Kidney (tissue), 13 donors: ENCODE measurements at regions not wholly inside any gene's neighbourhood (a gene's known extent, or its start where the extent isn't known, plus 50 kb on each side); places are given as distances from the start of the nearest gene placed in this dataset.

Experiments used
- DNase-seq, 5 donors: peaks; one replicate each; pipeline ENCODE4 v3.0.0-alpha.2; 2013 to 2020
- FAIRE-seq: peaks from 2 replicates; lab custom pipeline; 2012; peaks lifted over from hg19 to GRCh38; lab: Jason Lieb, UNC
- H3K27ac ChIP-seq, 2 donors: one replicate each; pipeline ENCODE4 v1.7.0; 2013; ENCODE audit warnings: low read depth in 2 of 2, low read length in 2 of 2, inconsistent platforms in 1 of 2
- H3K27me3 ChIP-seq: one replicate; pipeline ENCODE4 v1.7.1; 2013; ENCODE audit warnings: low read length, inconsistent platforms; ENCODE audit not compliant: control insufficient read depth, insufficient read depth
- H3K36me3 ChIP-seq, 3 donors: one replicate each; pipeline versions ENCODE4 v1.7.0 to v1.7.1; 2013; ENCODE audit warnings: low read length in 3 of 3, control low read depth in 1 of 3, inconsistent platforms in 1 of 3; ENCODE audit not compliant: insufficient read depth in 3 of 3, control insufficient read depth in 2 of 3
- H3K4me1 ChIP-seq, 3 donors: one replicate each; pipeline versions ENCODE4 v1.7.0 to v1.7.1; 2013; ENCODE audit warnings: low read length in 3 of 3, inconsistent platforms in 1 of 3, low read depth in 1 of 3; ENCODE audit not compliant: control insufficient read depth in 2 of 3, insufficient read depth in 2 of 3
- H3K4me3 ChIP-seq, 3 donors: one replicate each; pipeline versions ENCODE4 v1.7.0 to v1.8.1; 2013; ENCODE audit warnings: low read length in 3 of 3, control low read depth in 1 of 3, inconsistent platforms in 1 of 3
- H3K9ac ChIP-seq, 3 donors: one replicate each; pipeline versions ENCODE4 v1.7.0 to v1.7.1; 2013; ENCODE audit warnings: low read length in 3 of 3, control low read depth in 1 of 3, inconsistent platforms in 1 of 3
- H3K9me3 ChIP-seq, 3 donors: one replicate each; pipeline versions ENCODE4 v1.7.0 to v1.7.1; 2013; ENCODE audit warnings: low read length in 3 of 3, control low read depth in 1 of 3, inconsistent platforms in 1 of 3; ENCODE audit not compliant: control insufficient read depth in 2 of 3, insufficient read depth in 1 of 3
- intact Hi-C: fragments of 100-400 bp; cut with DNase I; formaldehyde crosslinking; loops from one replicate; pipeline ENCODE4 v1.11.1; 2022
- TF ChIP-seq, protein P1 (sequence below): IDR thresholded peaks from 3 replicates; pipeline ENCODE4 v1.5.1; 2012; ENCODE audit warnings: mild to moderate bottlenecking, moderate library complexity, borderline replicate concordance; ENCODE audit not compliant: insufficient read depth; ENCODE audit errors: extremely low read depth
- donor health status: control.
- donor health status: control.
- donor health status: control.
- donor health status: control.
- donor health status: control.
- donor health status: DM: yes; HTN: yes; CAD: no.
- donor health status: Normal renal cell carcinoma (clear cell type).

DNA sequence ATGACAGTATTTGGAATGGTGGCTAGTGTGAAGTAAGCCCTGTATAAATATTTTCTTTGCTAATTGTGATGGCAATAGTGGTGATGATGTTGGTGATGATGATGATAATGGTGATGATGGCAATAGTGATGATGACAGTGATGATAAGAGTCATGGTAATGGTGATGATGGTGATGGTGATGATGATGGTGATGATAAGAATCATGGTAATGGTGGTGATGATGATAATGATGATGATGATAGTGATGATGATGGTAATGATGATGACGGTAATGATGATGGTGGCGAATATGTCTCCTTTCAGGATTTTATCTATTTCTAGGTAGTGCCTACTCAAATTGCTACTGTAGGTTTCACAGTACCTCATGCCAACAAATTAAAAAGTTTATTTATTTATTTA is 205.4 kb downstream of the GALR1 start:
- FAIRE-seq (no peak), DNase-seq (no peak)
- H3K36me3 ChIP-seq, result no peaks in the 10 kb centered on the region
- TF ChIP-seq, protein P1, sequence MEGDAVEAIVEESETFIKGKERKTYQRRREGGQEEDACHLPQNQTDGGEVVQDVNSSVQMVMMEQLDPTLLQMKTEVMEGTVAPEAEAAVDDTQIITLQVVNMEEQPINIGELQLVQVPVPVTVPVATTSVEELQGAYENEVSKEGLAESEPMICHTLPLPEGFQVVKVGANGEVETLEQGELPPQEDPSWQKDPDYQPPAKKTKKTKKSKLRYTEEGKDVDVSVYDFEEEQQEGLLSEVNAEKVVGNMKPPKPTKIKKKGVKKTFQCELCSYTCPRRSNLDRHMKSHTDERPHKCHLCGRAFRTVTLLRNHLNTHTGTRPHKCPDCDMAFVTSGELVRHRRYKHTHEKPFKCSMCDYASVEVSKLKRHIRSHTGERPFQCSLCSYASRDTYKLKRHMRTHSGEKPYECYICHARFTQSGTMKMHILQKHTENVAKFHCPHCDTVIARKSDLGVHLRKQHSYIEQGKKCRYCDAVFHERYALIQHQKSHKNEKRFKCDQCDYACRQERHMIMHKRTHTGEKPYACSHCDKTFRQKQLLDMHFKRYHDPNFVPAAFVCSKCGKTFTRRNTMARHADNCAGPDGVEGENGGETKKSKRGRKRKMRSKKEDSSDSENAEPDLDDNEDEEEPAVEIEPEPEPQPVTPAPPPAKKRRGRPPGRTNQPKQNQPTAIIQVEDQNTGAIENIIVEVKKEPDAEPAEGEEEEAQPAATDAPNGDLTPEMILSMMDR, result no peak
- no peaks in the 10 kb centered on the region for H3K27me3 ChIP-seq
- no peak overlapping the region for H3K27ac ChIP-seq
- intact Hi-C loops, result no loop called here
- no peaks in the 10 kb centered on the region for H3K4me1 ChIP-seq
- H3K9me3 ChIP-seq, result no peaks in the 10 kb centered on the region
- H3K4me3 ChIP-seq, result no peak overlapping the region
- no peak overlapping the region for H3K9ac ChIP-seq

DNA sequence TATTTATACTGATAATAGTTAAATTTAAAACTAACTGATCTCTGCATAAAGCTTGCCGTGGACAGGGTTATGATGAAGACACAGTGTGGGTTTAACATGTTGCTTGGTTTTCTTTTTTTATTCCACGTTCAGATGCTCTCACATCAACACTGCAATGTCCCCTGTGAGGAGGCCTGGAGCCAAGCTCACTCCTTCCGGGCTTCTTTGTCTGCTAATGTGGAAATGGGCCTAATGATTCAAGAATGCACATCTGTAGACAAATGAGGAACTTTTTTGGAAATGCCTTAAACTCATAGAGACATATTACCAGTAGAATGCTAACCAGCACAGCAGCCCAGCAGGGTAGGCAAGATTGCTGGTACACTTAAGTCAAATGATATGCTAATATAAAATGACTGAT is 208.0 kb downstream of the GALR1 start:
- intact Hi-C loops, result no loop called here
- FAIRE-seq, result no peak
- H3K27me3 ChIP-seq, result no peaks in the 10 kb centered on the region

DNA sequence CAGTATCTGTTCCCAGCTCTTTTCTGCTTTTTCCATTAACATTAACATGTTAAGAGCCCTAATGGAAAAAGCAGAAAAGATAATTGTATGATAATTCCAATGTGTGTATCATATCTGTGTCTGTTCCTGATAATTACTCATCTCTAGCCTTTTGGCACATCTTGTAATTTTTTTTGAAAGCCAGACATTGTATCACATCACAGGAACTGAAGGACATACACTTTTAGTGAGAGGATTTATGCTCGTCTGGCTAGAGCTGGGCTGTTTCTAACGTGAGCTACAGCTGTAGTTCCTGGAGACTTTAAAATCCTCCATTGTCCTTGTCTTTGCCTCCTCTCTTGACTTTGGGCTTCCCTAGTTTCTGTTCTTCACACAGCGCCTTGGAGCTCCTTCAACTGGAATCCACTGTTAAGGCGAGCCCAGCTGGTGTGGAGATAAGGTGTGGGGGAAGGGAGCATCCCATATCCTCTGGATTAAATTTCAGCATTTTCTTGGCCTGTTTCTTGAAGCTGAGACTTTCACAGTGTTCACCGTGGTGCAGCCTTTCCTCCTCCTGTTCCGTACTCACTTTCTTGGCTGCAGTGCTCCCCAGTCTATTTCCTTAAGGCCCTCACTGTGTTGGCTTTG is 211.5 kb downstream of the GALR1 start:
- H3K36me3 ChIP-seq, result no peaks in the 10 kb centered on the region
- DNase-seq, result peak in 2 of 5 donors; percentile 7 to 28

More for the DNA sequence above, 208.0 kb downstream of the GALR1 start:
- Histone ChIP-seq H3K9me3 (no peaks in the 10 kb centered on the region), H3K36me3 (no peaks in the 10 kb centered on the region), H3K9ac (no peak overlapping the region), H3K4me1 (no peaks in the 10 kb centered on the region), H3K27ac (no peak overlapping the region), H3K4me3 (no peak overlapping the region)
- TF ChIP-seq, protein P1, result no peak
- no peak for DNase-seq

More for the DNA sequence above, 211.5 kb downstream of the GALR1 start:
- no peak for FAIRE-seq
- TF ChIP-seq, protein P1, result no peak
- Histone ChIP-seq H3K27me3 (no peaks in the 10 kb centered on the region), H3K4me3 (no peak overlapping the region), H3K9me3 (no peaks in the 10 kb centered on the region), H3K27ac (no peak overlapping the region), H3K4me1 (no peaks in the 10 kb centered on the region), H3K9ac (no peak overlapping the region)
- intact Hi-C loops, result no loop called here
